ENCODE measurements at regions not wholly inside any gene's neighbourhood (a gene's known extent, or its start where the extent isn't known, plus 50 kb on each side); places are given as distances from the start of the nearest gene placed in this dataset.
A peak's percentile ranks its signal among the peaks of the same experiment; 100 is the strongest.

GRCh38 chr18:69209761-69210160 lies 190.9 kb upstream of the DOK6 start:
- intact Hi-C loops (cut with DNase I): no loop called here
- DNase-seq: no peak

GRCh38 chr18:69213842-69214241 lies 186.8 kb upstream of the DOK6 start:
- intact Hi-C loops (cut with DNase I): no loop called here
- no peak for DNase-seq

GRCh38 chr18:69215161-69215560 lies 185.5 kb upstream of the DOK6 start:
- DNase-seq: no peak
- intact Hi-C loops (cut with DNase I): no loop called here

- intact Hi-C loops (cut with DNase I): no loop called here
- no peak for DNase-seq
These were observed 184.4 kb upstream of the DOK6 start for GRCh38 chr18:69216321-69216720.

GRCh38 chr18:69217196-69218000 lies 183.3 kb upstream of the DOK6 start:
- DNase-seq: no peak
- intact Hi-C loops (cut with DNase I): no loop called here

- intact Hi-C loops (cut with DNase I): no loop called here
- DNase-seq: no peak
These were observed 180.2 kb upstream of the DOK6 start for GRCh38 chr18:69220529-69220928.

GRCh38 chr18:69222089-69222488 lies 178.6 kb upstream of the DOK6 start:
- intact Hi-C loops (cut with DNase I): no loop called here
- no peak for DNase-seq

GRCh38 chr18:69226971-69227370 lies 173.7 kb upstream of the DOK6 start:
- intact Hi-C loops (cut with DNase I): no loop called here
- DNase-seq: no peak

GRCh38 chr18:69230204-69230603 lies 170.5 kb upstream of the DOK6 start:
- intact Hi-C loops (cut with DNase I): no loop called here
- no peak for DNase-seq

GRCh38 chr18:69233465-69234054 lies 167.1 kb upstream of the DOK6 start:
- DNase-seq: no peak
- intact Hi-C loops (cut with DNase I): no loop called here

GRCh38 chr18:69239849-69240674 lies 160.6 kb upstream of the DOK6 start:
- DNase-seq: no peak
- intact Hi-C loops (cut with DNase I): no loop called here

GRCh38 chr18:69246027-69246426 lies 154.7 kb upstream of the DOK6 start:
- intact Hi-C loops (cut with DNase I): no loop called here
- no peak for DNase-seq

- intact Hi-C loops (cut with DNase I): no loop called here
- no peak for DNase-seq
These were observed 150.2 kb upstream of the DOK6 start for GRCh38 chr18:69250305-69251151.

GRCh38 chr18:69257861-69258458 lies 142.7 kb upstream of the DOK6 start:
- intact Hi-C loops (cut with DNase I): no loop called here
- DNase-seq: no peak

- intact Hi-C loops (cut with DNase I): no loop called here
These were observed 141.4 kb upstream of the DOK6 start for GRCh38 chr18:69259282-69259681.

GRCh38 chr18:69261406-69261805 lies 139.3 kb upstream of the DOK6 start:
- intact Hi-C loops (cut with DNase I): no loop called here
- peak in 4 of 42 donors; percentile 6 to 38 (median 12) for DNase-seq

More at GRCh38 chr18:69259282-69259681, 141.4 kb upstream of the DOK6 start:
- no peak for DNase-seq

GRCh38 chr18:69265656-69266055 lies 135.0 kb upstream of the DOK6 start:
- DNase-seq: no peak
- intact Hi-C loops (cut with DNase I): no loop called here

GRCh38 chr18:69267895-69268294 lies 132.8 kb upstream of the DOK6 start:
- intact Hi-C loops (cut with DNase I): no loop called here
- DNase-seq: no peak

- no peak for DNase-seq
- intact Hi-C loops (cut with DNase I): no loop called here
These were observed 118.3 kb upstream of the DOK6 start for GRCh38 chr18:69282371-69282770.
